ENCODE measurements at regions not wholly inside any gene's neighbourhood (a gene's known extent, or its start where the extent isn't known, plus 50 kb on each side); places are given as distances from the start of the nearest gene placed in this dataset.
A peak's percentile ranks its signal among the peaks of the same experiment; 100 is the strongest.
"Not testable (repeated sequence)": the region's sequence is repeated elsewhere in the genome, so short reads cannot be mapped to it uniquely, and the experiment has no call there.

GRCh38 chr5:163306421-163306820 is 131.0 kb upstream of the CCNG1 start:
- DNase-seq, result no peak

- DNase-seq, result no peak
These were observed 127.5 kb upstream of the CCNG1 start for GRCh38 chr5:163309914-163310313.

GRCh38 chr5:163310997-163311396 is 126.4 kb upstream of the CCNG1 start:
- no peak for DNase-seq

- DNase-seq, result no peak
These were observed 124.8 kb upstream of the CCNG1 start for GRCh38 chr5:163312598-163312997.

- DNase-seq, result not testable (repeated sequence)
These were observed 124.3 kb upstream of the CCNG1 start for GRCh38 chr5:163313049-163313448.

- DNase-seq, result not testable (repeated sequence)
These were observed 121.0 kb upstream of the CCNG1 start for GRCh38 chr5:163316374-163316773.

GRCh38 chr5:163318707-163319106 is 118.7 kb upstream of the CCNG1 start:
- no peak for DNase-seq

GRCh38 chr5:163321511-163321910 is 115.9 kb upstream of the CCNG1 start:
- no peak for DNase-seq

GRCh38 chr5:163330723-163331668 is 106.4 kb upstream of the CCNG1 start:
- no peak for DNase-seq

GRCh38 chr5:163336074-163336473 is 101.3 kb upstream of the CCNG1 start:
- not testable (repeated sequence) for DNase-seq

GRCh38 chr5:163339148-163339547 is 98.2 kb upstream of the CCNG1 start:
- DNase-seq, result no peak

- not testable (repeated sequence) for DNase-seq
These were observed 97.0 kb upstream of the CCNG1 start for GRCh38 chr5:163340378-163340777.

- DNase-seq, result no peak
These were observed 95.1 kb upstream of the CCNG1 start for GRCh38 chr5:163342306-163342705.

GRCh38 chr5:163345216-163345615 is 92.2 kb upstream of the CCNG1 start:
- DNase-seq, result no peak

GRCh38 chr5:163347671-163348070 is 89.7 kb upstream of the CCNG1 start:
- peak; percentile 66 for DNase-seq

- DNase-seq, result no peak
These were observed 87.3 kb upstream of the CCNG1 start for GRCh38 chr5:163350083-163350482.

GRCh38 chr5:163352531-163352930 is 84.9 kb upstream of the CCNG1 start:
- no peak for DNase-seq

GRCh38 chr5:163355811-163356210 is 81.6 kb upstream of the CCNG1 start:
- DNase-seq, result not testable (repeated sequence)

- DNase-seq, result no peak
These were observed 79.8 kb upstream of the CCNG1 start for GRCh38 chr5:163357636-163358035.

- no peak for DNase-seq
These were observed 76.7 kb upstream of the CCNG1 start for GRCh38 chr5:163360656-163361055.

GRCh38 chr5:163361450-163361849 is 75.9 kb upstream of the CCNG1 start:
- DNase-seq, result no peak

GRCh38 chr5:163362840-163363371 is 74.5 kb upstream of the CCNG1 start:
- DNase-seq, result no peak

GRCh38 chr5:163363389-163363788 is 74.0 kb upstream of the CCNG1 start:
- no peak for DNase-seq

- no peak for DNase-seq
These were observed 70.6 kb upstream of the CCNG1 start for GRCh38 chr5:163366757-163367156.
